ENCODE measurements at regions not wholly inside any gene's neighbourhood (a gene's known extent, or its start where the extent isn't known, plus 50 kb on each side); places are given as distances from the start of the nearest gene placed in this dataset.

GRCh38 chr9:107960916-107961315 lies 471.3 kb upstream of the KLF4 start:
- TF ChIP-seq CTCF (IDR thresholded peaks at IDR 0.05; ENCODE audit: poor library complexity) = no peak
- no peak for TF ChIP-seq EZH2 (IDR thresholded peaks at IDR 0.05; ENCODE audit: borderline replicate concordance)
- TF ChIP-seq EZH2phosphoT487 (IDR thresholded peaks at IDR 0.05; ENCODE audit: low read depth, severe bottlenecking, unreplicated experiment) = no peak
